Esophagus squamous epithelium (tissue), 4 donors: ENCODE measurements at regions not wholly inside any gene's neighbourhood (a gene's known extent, or its start where the extent isn't known, plus 50 kb on each side); places are given as distances from the start of the nearest gene placed in this dataset.

Experiments
- POLR2A ChIP-seq, 4 donors: fragments of 450-650 bp; IDR thresholded peaks; one replicate each; pipeline ENCODE4 v1.6.1; 2017; ENCODE audit warnings: antibody characterized with exemption in 4 of 4, mild to moderate bottlenecking in 4 of 4, moderate library complexity in 3 of 4
- TF ChIP-seq, protein P1 (sequence below), 6 experiments: fragments of 450-650 bp in 4 of 6; fragments of 200-600 bp in 2 of 6; sonication (generic) in 2 of 6; IDR thresholded peaks; one replicate each; pipeline ENCODE4 v1.5.1; 2016 to 2019; ENCODE audit warnings: antibody characterized with exemption in 6 of 6, mild to moderate bottlenecking in 4 of 6, moderate library complexity in 4 of 6

DNA sequence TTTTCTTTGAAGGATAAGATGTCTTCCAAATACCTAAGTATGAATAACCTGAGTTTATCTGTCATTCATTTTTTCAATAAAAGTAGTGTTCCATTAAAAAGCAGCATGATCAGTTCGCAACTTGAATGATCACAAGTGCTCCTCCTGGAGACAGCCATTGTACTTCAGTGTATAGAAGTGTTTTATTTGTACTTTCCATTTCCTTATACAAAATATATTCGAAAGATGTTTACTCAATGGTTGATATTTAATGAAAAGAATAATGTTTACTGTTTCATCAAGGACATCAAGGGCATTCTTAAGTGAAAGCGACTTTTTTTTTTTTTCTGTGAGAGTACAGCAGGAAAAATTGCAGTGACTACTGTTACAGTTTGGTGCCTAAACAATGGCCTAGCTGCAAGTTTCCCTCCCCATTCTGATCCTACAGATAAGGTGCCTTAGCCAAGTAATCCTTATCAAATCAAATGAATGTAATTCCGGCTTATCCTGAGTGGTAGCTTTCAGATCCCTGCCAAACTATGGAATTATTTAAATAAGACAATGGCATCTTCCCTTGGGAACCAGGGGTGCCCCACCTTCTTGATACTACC is 69.0 kb upstream of the IL15 start:
- TF ChIP-seq, protein P1, sequence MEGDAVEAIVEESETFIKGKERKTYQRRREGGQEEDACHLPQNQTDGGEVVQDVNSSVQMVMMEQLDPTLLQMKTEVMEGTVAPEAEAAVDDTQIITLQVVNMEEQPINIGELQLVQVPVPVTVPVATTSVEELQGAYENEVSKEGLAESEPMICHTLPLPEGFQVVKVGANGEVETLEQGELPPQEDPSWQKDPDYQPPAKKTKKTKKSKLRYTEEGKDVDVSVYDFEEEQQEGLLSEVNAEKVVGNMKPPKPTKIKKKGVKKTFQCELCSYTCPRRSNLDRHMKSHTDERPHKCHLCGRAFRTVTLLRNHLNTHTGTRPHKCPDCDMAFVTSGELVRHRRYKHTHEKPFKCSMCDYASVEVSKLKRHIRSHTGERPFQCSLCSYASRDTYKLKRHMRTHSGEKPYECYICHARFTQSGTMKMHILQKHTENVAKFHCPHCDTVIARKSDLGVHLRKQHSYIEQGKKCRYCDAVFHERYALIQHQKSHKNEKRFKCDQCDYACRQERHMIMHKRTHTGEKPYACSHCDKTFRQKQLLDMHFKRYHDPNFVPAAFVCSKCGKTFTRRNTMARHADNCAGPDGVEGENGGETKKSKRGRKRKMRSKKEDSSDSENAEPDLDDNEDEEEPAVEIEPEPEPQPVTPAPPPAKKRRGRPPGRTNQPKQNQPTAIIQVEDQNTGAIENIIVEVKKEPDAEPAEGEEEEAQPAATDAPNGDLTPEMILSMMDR (IDR thresholded peaks at IDR 0.05) = no peak
- TF ChIP-seq POLR2A (IDR thresholded peaks at IDR 0.05) = no peak
